ENCODE measurements at regions not wholly inside any gene's neighbourhood (a gene's known extent, or its start where the extent isn't known, plus 50 kb on each side); places are given as distances from the start of the nearest gene placed in this dataset.
"Not testable (repeated sequence)": the region's sequence is repeated elsewhere in the genome, so short reads cannot be mapped to it uniquely, and the experiment has no call there.

- in situ Hi-C loops (cut with MboI; ENCODE audit: low sequenced_read_pairs in 4 of 4), result no loop called here
- TF ChIP-seq CTCF (IDR thresholded peaks at IDR 0.05 in 4 of 5, conservative IDR thresholded peaks at IDR 0.05 in 1 of 5), result no peak
- TF ChIP-seq POLR2A (IDR thresholded peaks at IDR 0.05), result no peak
- H3K27me3 ChIP-seq, result no peaks in the 10 kb centered on the region
- H3K27ac ChIP-seq, result no peak overlapping the region
- H3K36me3 ChIP-seq, result no peaks in the 10 kb centered on the region
- no peak for DNase-seq
- H3K4me3 ChIP-seq, result no peak overlapping the region
- intact Hi-C loops (cut with DNase I; ENCODE audit: low total_unique reads), result no loop called here
- no peak for ATAC-seq
- H3K4me1 ChIP-seq, result no peaks in the 10 kb centered on the region
- H3K9me3 ChIP-seq, result no peaks in the 10 kb centered on the region
These were observed 262.0 kb upstream of the KITLG start for GRCh38 chr12:88842314-88842713.

GRCh38 chr12:88839486-88839885 is 259.2 kb upstream of the KITLG start:
- H3K9me3 ChIP-seq, result no peaks in the 10 kb centered on the region
- H3K4me3 ChIP-seq, result no peak overlapping the region
- TF ChIP-seq CTCF (IDR thresholded peaks at IDR 0.05 in 4 of 5, conservative IDR thresholded peaks at IDR 0.05 in 1 of 5) (no peak), POLR2A (IDR thresholded peaks at IDR 0.05) (no peak)
- ATAC-seq (no peak), DNase-seq (no peak)
- intact Hi-C loops (cut with DNase I; ENCODE audit: low total_unique reads) (no loop called here), in situ Hi-C loops (cut with MboI; ENCODE audit: low sequenced_read_pairs in 4 of 4) (no loop called here)
- H3K4me1 ChIP-seq, result no peaks in the 10 kb centered on the region
- H3K27me3 ChIP-seq, result no peaks in the 10 kb centered on the region
- H3K27ac ChIP-seq, result no peak overlapping the region
- H3K36me3 ChIP-seq, result no peaks in the 10 kb centered on the region

- in situ Hi-C loops (cut with MboI; ENCODE audit: low sequenced_read_pairs in 4 of 4) (no loop called here), intact Hi-C loops (cut with DNase I; ENCODE audit: low total_unique reads) (no loop called here)
- Histone ChIP-seq H3K4me3 (no peak overlapping the region), H3K27ac (no peak overlapping the region), H3K4me1 (no peaks in the 10 kb centered on the region), H3K9me3 (no peaks in the 10 kb centered on the region), H3K27me3 (no peaks in the 10 kb centered on the region), H3K36me3 (no peaks in the 10 kb centered on the region)
- DNase-seq (no peak), ATAC-seq (no peak)
- TF ChIP-seq CTCF (IDR thresholded peaks at IDR 0.05 in 4 of 5, conservative IDR thresholded peaks at IDR 0.05 in 1 of 5), result no peak
- no peak for TF ChIP-seq POLR2A (IDR thresholded peaks at IDR 0.05)
These were observed 255.9 kb upstream of the KITLG start for GRCh38 chr12:88836156-88836555.

DNA sequence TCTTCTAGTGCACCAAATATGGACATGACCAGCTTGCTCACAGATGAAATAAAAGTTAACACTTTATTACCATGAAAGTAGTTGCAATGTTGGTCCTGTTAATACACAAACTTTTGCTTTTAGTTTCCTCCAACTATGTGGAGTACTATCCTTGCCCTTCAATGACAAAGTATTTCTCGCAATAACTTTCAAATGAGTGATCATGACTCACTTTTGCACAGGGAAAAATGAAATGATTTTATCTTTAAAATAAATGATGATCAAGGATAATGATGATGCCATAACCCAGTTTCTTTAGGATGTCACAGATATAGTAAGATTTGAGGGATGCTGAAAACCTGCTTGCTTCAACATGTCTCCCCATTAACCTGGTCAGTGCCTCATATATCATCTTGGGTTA is 254.0 kb upstream of the KITLG start:
- Histone ChIP-seq H3K27ac (no peak overlapping the region), H3K4me3 (no peak overlapping the region), H3K36me3 (no peaks in the 10 kb centered on the region), H3K27me3 (no peaks in the 10 kb centered on the region), H3K9me3 (no peaks in the 10 kb centered on the region), H3K4me1 (no peaks in the 10 kb centered on the region)
- ATAC-seq (no peak), DNase-seq (no peak)
- no peak for TF ChIP-seq POLR2A (IDR thresholded peaks at IDR 0.05)
- TF ChIP-seq CTCF (IDR thresholded peaks at IDR 0.05 in 4 of 5, conservative IDR thresholded peaks at IDR 0.05 in 1 of 5), result no peak
- in situ Hi-C loops (cut with MboI; ENCODE audit: low sequenced_read_pairs in 4 of 4), result no loop called here
- intact Hi-C loops (cut with DNase I; ENCODE audit: low total_unique reads), result no loop called here

DNA sequence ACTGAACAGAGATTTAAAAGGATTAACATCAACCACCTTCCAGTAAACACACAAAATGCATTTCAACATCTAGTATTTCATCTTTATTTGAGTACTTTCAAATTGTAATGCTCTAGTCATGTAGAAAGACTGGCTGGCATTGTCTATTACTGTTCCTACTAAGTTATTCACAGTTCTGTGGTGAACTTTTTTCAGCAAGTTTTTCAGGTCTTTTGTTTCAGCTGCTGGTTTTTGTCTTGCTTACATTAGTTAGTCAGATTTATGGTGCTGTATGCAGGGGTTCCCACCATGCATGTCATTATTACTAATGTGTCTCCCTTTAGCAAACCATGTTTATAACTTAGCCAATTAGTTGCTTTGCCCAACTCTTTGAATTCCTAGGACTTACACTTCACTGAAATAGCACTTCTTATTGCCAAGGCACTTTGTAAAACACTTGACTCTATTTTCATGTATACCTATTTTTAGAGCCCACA is 253.4 kb upstream of the KITLG start:
- ATAC-seq, result no peak
- intact Hi-C loops (cut with DNase I; ENCODE audit: low total_unique reads), result no loop called here
- Histone ChIP-seq H3K4me3 (no peak overlapping the region), H3K9me3 (no peaks in the 10 kb centered on the region), H3K36me3 (no peaks in the 10 kb centered on the region), H3K27me3 (no peaks in the 10 kb centered on the region), H3K4me1 (no peaks in the 10 kb centered on the region), H3K27ac (no peak overlapping the region)
- TF ChIP-seq POLR2A (IDR thresholded peaks at IDR 0.05) (no peak), CTCF (IDR thresholded peaks at IDR 0.05 in 4 of 5, conservative IDR thresholded peaks at IDR 0.05 in 1 of 5) (no peak)
- in situ Hi-C loops (cut with MboI; ENCODE audit: low sequenced_read_pairs in 4 of 4), result no loop called here
- no peak for DNase-seq

GRCh38 chr12:88828537-88828936 is 248.3 kb upstream of the KITLG start:
- DNase-seq; ATAC-seq; in situ Hi-C loops (cut with MboI; ENCODE audit: low sequenced_read_pairs in 4 of 4); H3K4me3 ChIP-seq; H3K9me3 ChIP-seq; H3K4me1 ChIP-seq; H3K27me3 ChIP-seq; intact Hi-C loops (cut with DNase I; ENCODE audit: low total_unique reads); H3K36me3 ChIP-seq; H3K27ac ChIP-seq: not testable (repeated sequence)
